GM19043 (cell line): ENCODE measurements at regions not wholly inside any gene's neighbourhood (a gene's known extent, or its start where the extent isn't known, plus 50 kb on each side); places are given as distances from the start of the nearest gene placed in this dataset.
"Not testable (repeated sequence)": the region's sequence is repeated elsewhere in the genome, so short reads cannot be mapped to it uniquely, and the experiment has no call there.

Experiments used
- ATAC-seq: cut with Tn5 transposase; IDR thresholded peaks from one replicate; pipeline ENCODE4 v1.9.1; 2021; ENCODE audit warnings: low read depth; ENCODE audit not compliant: unreplicated experiment

GRCh38 chr10:61023053-61023452, 79.1 kb upstream of the RHOBTB1 start:
- no peak for ATAC-seq

- no peak for ATAC-seq
These were observed 77.9 kb upstream of the RHOBTB1 start for GRCh38 chr10:61021926-61022325.

- no peak for ATAC-seq
These were observed 76.6 kb upstream of the RHOBTB1 start for GRCh38 chr10:61020420-61021158.

- no peak for ATAC-seq
These were observed 74.2 kb upstream of the RHOBTB1 start for GRCh38 chr10:61018146-61018545.

- ATAC-seq, result no peak
These were observed 72.6 kb upstream of the RHOBTB1 start for GRCh38 chr10:61016630-61017029.

GRCh38 chr10:61016007-61016406, 72.0 kb upstream of the RHOBTB1 start:
- ATAC-seq, result no peak

GRCh38 chr10:61010863-61011262, 66.9 kb upstream of the RHOBTB1 start:
- no peak for ATAC-seq

- ATAC-seq, result not testable (repeated sequence)
These were observed 59.1 kb upstream of the RHOBTB1 start for GRCh38 chr10:61003069-61003468.

GRCh38 chr10:61001731-61002122, 57.7 kb upstream of the RHOBTB1 start:
- ATAC-seq, result no peak

- no peak for ATAC-seq
These were observed 57.1 kb upstream of the RHOBTB1 start for GRCh38 chr10:61000769-61001730.

- ATAC-seq, result no peak
These were observed 54.9 kb upstream of the RHOBTB1 start for GRCh38 chr10:60998932-60999331.

GRCh38 chr10:60994128-60994527, 50.1 kb upstream of the RHOBTB1 start:
- ATAC-seq, result no peak
